Left kidney (tissue), 1 donor: ENCODE measurements at regions not wholly inside any gene's neighbourhood (a gene's known extent, or its start where the extent isn't known, plus 50 kb on each side); places are given as distances from the start of the nearest gene placed in this dataset.

Source experiments
- DNase-seq: peaks from one replicate; pipeline ENCODE4 v3.0.0-alpha.2; 2013

- DNase-seq, result no peak
Observed at GRCh38 chr6:66751630-66752029, 1044.6 kb upstream of the EYS start.

- DNase-seq, result no peak
Observed at GRCh38 chr6:66740346-66740745, 1033.3 kb upstream of the EYS start.

GRCh38 chr6:66735106-66735890, 1028.3 kb upstream of the EYS start:
- DNase-seq, result no peak

- no peak for DNase-seq
Observed at GRCh38 chr6:66731310-66731709, 1024.3 kb upstream of the EYS start.

- no peak for DNase-seq
Observed at GRCh38 chr6:66725670-66726069, 1018.6 kb upstream of the EYS start.

GRCh38 chr6:66717801-66718200, 1010.8 kb upstream of the EYS start:
- no peak for DNase-seq

GRCh38 chr6:66699385-66699784, 992.4 kb upstream of the EYS start:
- DNase-seq, result no peak

- DNase-seq, result no peak
Observed at GRCh38 chr6:66689608-66690007, 982.6 kb upstream of the EYS start.

- no peak for DNase-seq
Observed at GRCh38 chr6:66687611-66688140, 980.6 kb upstream of the EYS start.

GRCh38 chr6:66675906-66676305, 968.9 kb upstream of the EYS start:
- no peak for DNase-seq

GRCh38 chr6:66664112-66664511, 957.1 kb upstream of the EYS start:
- no peak for DNase-seq

GRCh38 chr6:66662721-66663507, 955.9 kb upstream of the EYS start:
- DNase-seq, result no peak

- DNase-seq, result no peak
Observed at GRCh38 chr6:66662196-66662595, 955.2 kb upstream of the EYS start.

- no peak for DNase-seq
Observed at GRCh38 chr6:66655420-66655819, 948.4 kb upstream of the EYS start.

- DNase-seq, result peak; percentile 4
Observed at GRCh38 chr6:66638518-66638917, 931.5 kb upstream of the EYS start.

GRCh38 chr6:66638099-66638498, 931.1 kb upstream of the EYS start:
- peak; percentile 1 for DNase-seq

GRCh38 chr6:66628917-66629316, 921.9 kb upstream of the EYS start:
- DNase-seq, result no peak

- no peak for DNase-seq
Observed at GRCh38 chr6:66623050-66623449, 916.0 kb upstream of the EYS start.

GRCh38 chr6:66605971-66606370, 898.9 kb upstream of the EYS start:
- DNase-seq, result no peak

- no peak for DNase-seq
Observed at GRCh38 chr6:66605011-66605410, 898.0 kb upstream of the EYS start.

GRCh38 chr6:66599541-66599940, 892.5 kb upstream of the EYS start:
- DNase-seq, result no peak

- DNase-seq, result no peak
Observed at GRCh38 chr6:66578362-66578761, 871.3 kb upstream of the EYS start.

GRCh38 chr6:66568271-66568670, 861.2 kb upstream of the EYS start:
- no peak for DNase-seq
